ENCODE measurements at regions not wholly inside any gene's neighbourhood (a gene's known extent, or its start where the extent isn't known, plus 50 kb on each side); places are given as distances from the start of the nearest gene placed in this dataset.
A peak's percentile ranks its signal among the peaks of the same experiment; 100 is the strongest.

GRCh38 chr7:85478530-85478929 lies 291.7 kb upstream of the SEMA3D start:
- DNase-seq = no peak

GRCh38 chr7:85475476-85475875 lies 288.6 kb upstream of the SEMA3D start:
- DNase-seq = no peak

- DNase-seq = peak; percentile 51
Observed at GRCh38 chr7:85475071-85475470, 288.2 kb upstream of the SEMA3D start.

GRCh38 chr7:85474234-85474633 lies 287.4 kb upstream of the SEMA3D start:
- no peak for DNase-seq

DNA sequence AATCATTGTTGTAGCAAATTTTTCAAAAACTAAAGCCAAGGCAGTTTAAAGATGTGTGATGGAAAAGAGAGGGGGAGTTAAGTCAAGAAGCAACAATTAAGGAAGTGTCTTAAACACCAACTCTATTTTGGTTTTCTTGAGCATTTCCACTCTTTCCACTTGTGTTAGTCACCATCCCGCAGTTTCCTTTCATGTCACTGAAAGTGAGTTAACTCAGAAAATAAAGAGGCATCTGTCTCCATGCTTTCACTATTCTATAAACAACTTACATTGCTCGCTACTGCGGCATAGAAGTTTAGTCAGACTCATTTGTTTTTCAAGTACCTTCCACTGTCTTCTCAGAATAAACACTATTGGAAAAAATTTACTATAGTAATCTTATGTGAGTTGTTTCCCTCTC lies 284.9 kb upstream of the SEMA3D start:
- DNase-seq = no peak

- DNase-seq = no peak
Observed at GRCh38 chr7:85471307-85471706, 284.5 kb upstream of the SEMA3D start.

DNA sequence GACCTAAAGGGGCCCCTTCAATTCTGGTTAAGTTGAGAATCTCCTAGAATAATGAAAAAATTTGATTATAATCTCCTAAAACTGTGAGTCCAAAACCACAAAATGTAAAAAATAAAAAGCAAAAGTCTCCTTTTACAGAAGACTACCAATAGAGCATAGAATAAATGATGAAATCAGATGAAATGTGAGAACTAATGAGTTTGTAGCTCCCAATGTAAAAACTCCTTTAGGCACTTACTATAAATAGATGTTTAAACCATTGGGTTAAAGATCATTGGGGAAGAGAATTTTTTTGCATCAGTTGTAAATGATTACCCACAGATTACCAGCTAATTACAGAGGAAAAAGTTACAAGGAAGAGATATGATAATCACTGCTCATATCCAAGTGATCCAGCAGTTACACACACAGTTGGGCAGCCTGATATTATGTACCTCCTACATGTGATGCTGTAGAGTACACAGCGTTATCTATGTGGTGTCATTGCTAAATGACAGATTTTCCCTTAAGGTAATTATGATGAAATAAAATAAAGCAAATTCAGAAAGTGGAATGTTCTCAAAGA lies 282.7 kb upstream of the SEMA3D start:
- peak; percentile 48 for DNase-seq

DNA sequence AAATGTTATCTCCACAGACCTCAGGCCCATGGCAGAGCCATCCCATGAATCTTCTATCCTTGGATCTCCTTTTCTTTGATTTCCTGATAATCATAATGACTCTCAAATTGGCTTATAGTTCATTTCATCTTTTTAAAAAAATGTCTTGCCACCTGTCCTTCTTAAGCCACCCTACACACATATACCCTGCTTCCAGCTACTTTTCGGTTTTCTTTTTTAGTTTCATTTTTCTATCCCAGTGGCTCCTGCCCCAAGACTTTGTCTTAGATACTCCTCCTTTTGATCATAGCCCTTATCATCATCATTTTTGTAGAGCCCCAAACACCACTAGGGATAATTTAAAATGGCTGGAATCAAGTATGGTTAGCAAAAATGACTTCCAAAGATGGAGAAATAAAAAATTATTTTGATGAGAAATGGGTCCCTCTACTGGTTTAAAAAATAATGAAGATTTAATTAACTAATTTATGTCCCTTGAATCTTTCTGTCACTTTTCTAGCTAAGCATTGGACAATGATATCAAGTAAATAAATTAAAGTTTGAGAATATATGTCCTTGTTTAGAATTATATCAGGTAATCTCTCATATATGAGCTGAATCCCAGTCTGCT lies 277.3 kb upstream of the SEMA3D start:
- peak; percentile 17 for DNase-seq

DNA sequence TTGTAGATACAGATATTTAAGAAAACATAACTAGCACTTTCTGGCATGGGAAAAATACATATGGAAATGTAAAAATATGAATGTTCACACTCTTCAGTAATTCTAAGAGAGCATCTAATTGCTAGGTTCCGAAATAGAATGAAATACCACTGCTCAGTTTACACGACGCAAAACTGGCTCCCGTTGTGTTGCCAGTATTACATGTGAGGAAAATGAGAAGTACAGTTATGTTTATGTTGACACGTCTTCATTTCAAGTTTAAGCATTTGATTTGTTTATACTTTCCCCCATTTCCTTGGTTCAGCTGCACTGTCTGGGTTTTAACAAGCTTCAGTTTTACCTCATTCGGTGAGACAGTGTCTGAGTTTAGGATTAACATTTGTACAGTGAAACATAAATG lies 275.8 kb upstream of the SEMA3D start:
- no peak for DNase-seq

DNA sequence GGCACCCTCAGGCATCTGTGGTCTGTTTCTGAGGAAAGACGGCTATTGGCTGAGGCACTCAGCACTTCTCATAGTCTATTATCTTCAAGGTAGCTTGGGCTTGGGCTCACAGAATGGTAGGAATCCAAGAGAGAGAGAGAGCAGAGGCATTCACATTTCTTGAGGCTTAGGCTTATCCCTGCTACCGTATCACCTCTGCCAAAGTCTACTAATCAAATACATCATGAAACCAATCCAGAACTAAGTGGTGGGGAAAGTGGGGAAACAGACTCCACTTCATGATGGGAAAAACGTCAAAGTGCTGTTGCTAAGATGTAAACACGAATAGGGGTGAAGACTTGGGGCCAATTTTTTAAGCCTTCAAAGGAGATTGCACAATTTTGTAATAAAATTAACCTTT lies 271.1 kb upstream of the SEMA3D start:
- no peak for DNase-seq

DNA sequence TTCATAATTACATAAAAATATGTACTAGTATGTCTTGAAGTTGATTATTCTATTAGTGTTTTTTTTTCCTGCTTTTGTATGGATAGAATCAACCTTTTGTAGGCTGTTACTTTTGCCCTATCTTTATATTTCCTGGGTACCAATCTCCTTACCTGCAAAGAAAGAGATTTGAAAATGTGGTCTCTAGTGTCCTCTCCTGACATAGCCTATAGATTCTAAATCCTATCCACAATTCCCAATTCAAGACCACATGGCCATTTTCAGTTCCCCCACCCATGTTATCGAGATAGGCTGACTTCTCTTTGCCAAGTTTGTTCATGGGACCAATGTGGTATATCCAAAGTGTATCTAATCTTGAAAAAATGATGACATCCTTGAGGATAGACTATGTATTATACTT lies 269.4 kb upstream of the SEMA3D start:
- DNase-seq = no peak

DNA sequence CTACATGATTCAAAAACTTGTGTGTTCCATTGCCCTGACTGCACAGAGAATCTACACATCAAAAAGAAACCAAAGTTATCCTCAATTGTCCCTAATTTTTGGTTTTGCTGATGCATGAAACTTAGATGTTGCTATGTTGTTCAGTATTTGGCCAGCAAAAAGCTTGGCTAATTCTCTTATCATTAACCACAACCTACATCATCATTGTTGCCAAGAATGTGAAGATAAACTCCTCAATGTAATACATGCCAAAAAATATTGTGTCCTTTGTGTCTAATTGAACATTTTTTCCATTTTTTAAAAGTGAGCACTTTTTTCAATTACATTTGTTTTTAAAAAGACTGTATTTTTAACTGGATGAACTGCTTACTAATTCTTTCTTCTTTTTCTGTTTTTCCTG lies 268.0 kb upstream of the SEMA3D start:
- no peak for DNase-seq

DNA sequence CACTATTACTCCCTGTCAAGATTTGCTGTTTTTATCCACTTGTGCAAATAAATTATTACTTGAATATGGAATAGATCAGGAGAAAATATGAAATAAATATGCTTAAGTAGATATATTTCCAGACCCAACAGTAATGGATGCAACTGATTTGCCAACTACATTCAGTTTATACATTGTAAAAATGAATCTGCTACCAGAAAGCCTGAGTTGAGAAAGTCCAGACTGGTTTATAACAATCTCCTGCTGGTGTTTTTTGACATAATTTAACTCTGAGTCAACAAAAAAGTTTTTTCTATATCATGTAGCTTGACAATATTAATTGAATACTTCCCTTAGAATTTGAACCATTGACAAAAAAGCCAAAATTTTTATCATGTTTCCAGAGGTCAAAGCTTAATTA lies 265.8 kb upstream of the SEMA3D start:
- DNase-seq = no peak

DNA sequence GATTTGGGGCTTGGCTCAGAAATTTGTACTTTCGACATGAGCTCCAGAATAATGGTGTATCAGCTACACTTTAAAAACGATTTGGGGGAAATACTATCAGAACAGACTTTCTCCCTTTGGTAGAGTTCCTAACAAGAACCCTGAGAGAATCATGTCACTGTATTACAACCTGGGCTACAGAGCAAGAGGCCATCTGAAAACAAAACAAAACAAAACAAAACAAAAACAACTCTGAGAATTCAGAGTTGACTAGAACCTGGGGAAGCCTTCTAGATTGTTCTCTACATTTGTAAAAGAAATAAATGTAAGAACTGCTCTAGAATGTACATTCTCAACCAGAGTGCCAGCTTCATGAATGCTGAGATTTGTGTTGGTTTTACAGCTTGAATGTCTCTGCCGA lies 262.6 kb upstream of the SEMA3D start:
- no peak for DNase-seq

DNA sequence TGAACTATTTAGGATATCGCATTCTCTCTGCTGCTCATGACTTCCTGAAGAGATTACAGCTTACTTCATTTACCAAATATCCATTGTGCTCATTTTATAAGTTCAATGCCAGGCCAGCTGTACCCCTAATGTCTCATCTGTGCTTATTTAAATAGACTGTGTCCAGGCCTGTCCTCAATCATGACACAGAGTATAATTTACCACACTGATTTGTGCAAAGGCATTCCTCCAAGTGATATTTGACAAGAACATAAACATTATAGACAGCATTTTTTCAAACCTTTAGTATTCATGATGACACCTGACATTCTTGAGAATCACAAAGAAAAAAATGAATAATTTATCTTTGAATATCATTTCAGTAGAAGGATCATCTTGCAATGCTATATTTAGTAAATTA lies 260.1 kb upstream of the SEMA3D start:
- DNase-seq = peak; percentile 15

DNA sequence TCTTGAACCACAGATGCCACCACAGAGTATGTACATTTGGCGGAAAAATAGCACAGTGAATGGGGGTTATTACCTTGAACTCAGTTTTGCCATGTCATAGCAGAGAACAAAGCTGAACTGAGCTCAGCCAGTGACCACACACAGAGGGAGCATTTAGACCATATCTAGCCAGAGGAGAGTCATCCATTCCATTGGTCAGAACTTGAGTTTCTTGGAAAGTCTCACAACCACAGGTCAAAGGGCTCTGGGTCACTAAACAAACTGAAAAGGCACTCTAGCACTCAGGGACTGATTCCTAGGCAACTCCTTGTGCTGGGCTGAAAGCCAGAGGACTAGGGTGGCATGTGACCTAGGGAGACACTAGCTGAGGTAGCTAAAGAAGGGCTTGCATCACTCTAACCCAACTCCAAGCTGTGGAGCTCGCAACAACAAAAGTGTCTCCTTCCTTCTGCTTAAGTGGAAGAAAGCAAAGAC lies 239.7 kb upstream of the SEMA3D start:
- DNase-seq = no peak

- no peak for DNase-seq
Observed at GRCh38 chr7:85424298-85424697, 237.4 kb upstream of the SEMA3D start.

- no peak for DNase-seq
Observed at GRCh38 chr7:85423209-85423895, 236.5 kb upstream of the SEMA3D start.

DNA sequence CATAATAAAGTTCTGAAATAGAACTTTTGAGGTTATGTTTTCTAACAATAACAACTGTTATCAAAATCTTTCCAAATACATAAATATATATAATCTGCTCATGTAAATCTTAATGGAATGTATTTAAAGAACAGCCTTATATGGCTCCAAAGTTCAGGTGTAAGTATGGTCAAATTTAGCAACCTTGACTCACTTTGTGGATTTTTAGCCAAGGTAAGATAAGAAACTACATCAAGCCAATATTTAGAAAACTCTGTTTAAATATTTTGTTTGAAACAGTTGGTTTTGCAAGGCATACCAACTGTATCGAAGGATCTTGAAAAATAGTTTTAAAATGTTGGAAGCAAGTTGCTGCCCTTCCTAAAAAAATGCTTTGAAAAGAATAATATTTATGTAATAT lies 228.9 kb upstream of the SEMA3D start:
- no peak for DNase-seq

- DNase-seq = no peak
Observed at GRCh38 chr7:85413718-85414117, 226.9 kb upstream of the SEMA3D start.

GRCh38 chr7:85412912-85413311 lies 226.1 kb upstream of the SEMA3D start:
- DNase-seq = no peak

- no peak for DNase-seq
Observed at GRCh38 chr7:85407391-85407790, 220.5 kb upstream of the SEMA3D start.

- DNase-seq = no peak
Observed at GRCh38 chr7:85405016-85405902, 218.4 kb upstream of the SEMA3D start.

GRCh38 chr7:85396676-85397075 lies 209.8 kb upstream of the SEMA3D start:
- DNase-seq = no peak
